OCI-LY7 (cell line): ENCODE measurements at regions not wholly inside any gene's neighbourhood (a gene's known extent, or its start where the extent isn't known, plus 50 kb on each side); places are given as distances from the start of the nearest gene placed in this dataset.

Experiments used
- CTCF ChIP-seq: fragments of 200-600 bp; sonication (generic); conservative IDR thresholded peaks from 2 replicates; pipeline ENCODE4 v1.5.1; 2014; ENCODE audit warnings: mild to moderate bottlenecking, antibody characterized with exemption, low read length, moderate library complexity, mixed read lengths
- EZH2phosphoT487 ChIP-seq: fragments of 200-600 bp; sonication (generic); IDR thresholded peaks from 2 replicates; pipeline ENCODE4 v1.6.1; 2018; ENCODE audit warnings: low read depth, borderline replicate concordance, mild to moderate bottlenecking, mixed run types, antibody characterized with exemption, low read length, moderate library complexity, mixed read lengths

- TF ChIP-seq CTCF (no peak), EZH2phosphoT487 (no peak)
These were observed 308.4 kb upstream of the CDH2 start for GRCh38 chr18:28485210-28485801.
